PC-9 (cell line): ENCODE measurements at regions not wholly inside any gene's neighbourhood (a gene's known extent, or its start where the extent isn't known, plus 50 kb on each side); places are given as distances from the start of the nearest gene placed in this dataset.

Experiments used
- BruUV-seq: library from RNA; stranded (reverse); fragments of 400-500 nt; replicated peaks from 2 replicates; lab custom pipeline; 2021; lab: Mats Ljungman, UMichigan
- CTCF ChIA-PET: fragments of 300-600 bp; sonication (Branson Sonifier 250); formaldehyde crosslinking; loops from one replicate; lab custom pipeline; 2022; ENCODE audit warnings: antibody characterized with exemption; lab: Charles Lee
- POLR2A ChIA-PET: fragments of 300-600 bp; sonication (Branson Sonifier 250); formaldehyde crosslinking; loops from one replicate; lab custom pipeline; 2022; ENCODE audit warnings: antibody characterized with exemption; ENCODE audit not compliant: unreplicated experiment; lab: Charles Lee
- DNase-seq, 2 experiments: peaks; one replicate each; pipeline versions ENCODE4 v3.0.0 to v3.0.0-alpha.2; 2015 to 2022; ENCODE audit warnings: mixed read lengths in 1 of 2
- H2AFZ ChIP-seq: fragments of 200-600 bp; sonication (generic); 2 replicates; pipeline ENCODE4 v1.8.1; 2017; ENCODE audit warnings: antibody characterized with exemption
- H3F3A ChIP-seq: fragments of 200-600 bp; sonication (generic); 2 replicates; pipeline ENCODE4 v1.8.1; 2017; ENCODE audit warnings: antibody characterized with exemption, mild to moderate bottlenecking, low read depth; ENCODE audit not compliant: insufficient read depth
- H3K27ac ChIP-seq: fragments of 200-600 bp; sonication (generic); 2 replicates; pipeline ENCODE4 v1.6.1; 2016; ENCODE audit warnings: mixed run types
- H3K27me3 ChIP-seq: fragments of 200-600 bp; sonication (generic); 2 replicates; pipeline ENCODE4 v1.6.1; 2016; ENCODE audit warnings: low read depth, mixed run types; ENCODE audit not compliant: insufficient read depth
- H3K36me3 ChIP-seq: fragments of 200-600 bp; sonication (generic); 2 replicates; pipeline ENCODE4 v1.6.1; 2016; ENCODE audit warnings: low read depth, mixed run types
- H3K4me1 ChIP-seq: fragments of 200-600 bp; sonication (generic); replicated peaks from 2 replicates; pipeline ENCODE4 v1.6.1; 2016; ENCODE audit warnings: mixed run types; ENCODE audit not compliant: insufficient read depth
- H3K4me2 ChIP-seq: fragments of 200-600 bp; sonication (generic); 2 replicates; pipeline ENCODE4 v1.6.1; 2017; ENCODE audit warnings: mixed run types
- H3K4me3 ChIP-seq: fragments of 200-600 bp; sonication (generic); 2 replicates; pipeline ENCODE4 v1.6.1; 2016; ENCODE audit warnings: mixed run types
- H3K79me2 ChIP-seq: fragments of 200-600 bp; sonication (generic); 2 replicates; pipeline ENCODE4 v1.6.1; 2017; ENCODE audit warnings: low read depth, mixed run types
- H3K9me2 ChIP-seq: fragments of 200-600 bp; sonication (generic); 2 replicates; pipeline ENCODE4 v1.8.1; 2017; ENCODE audit warnings: mild to moderate bottlenecking; ENCODE audit not compliant: insufficient read depth
- H3K9me3 ChIP-seq: fragments of 200-600 bp; sonication (generic); 2 replicates; pipeline ENCODE4 v1.8.1; 2016; ENCODE audit warnings: low read depth; ENCODE audit not compliant: insufficient read depth
- H4K20me1 ChIP-seq: fragments of 200-600 bp; sonication (generic); 2 replicates; pipeline ENCODE4 v1.8.1; 2017; ENCODE audit not compliant: insufficient read depth
- EZH2 ChIP-seq: fragments of 200-600 bp; sonication (generic); IDR thresholded peaks from 2 replicates; pipeline ENCODE4 v1.8.0; 2017; ENCODE audit warnings: antibody characterized with exemption, low read depth
- intact Hi-C: fragments of 100-400 bp; cut with micrococcal nuclease; formaldehyde crosslinking; loops from one replicate; pipeline ENCODE4 v1.10.0; 2022; ENCODE audit not compliant: unreplicated experiment
- TF ChIP-seq, protein P1 (sequence below): fragments of 200-600 bp; sonication (generic); conservative IDR thresholded peaks from 2 replicates; pipeline ENCODE4 v1.6.1; 2017; ENCODE audit warnings: mixed run types, antibody characterized with exemption, mild to moderate bottlenecking, moderate library complexity

- Histone ChIP-seq H4K20me1 (no peaks in the 10 kb centered on the region), H3K36me3 (peaks cover 12% of the 10 kb centered on the region; the same call in 1 of the 2 replicates), H3K4me1 (peaks cover 47% of the 10 kb centered on the region), H3K27ac (no peak overlapping the region), H3K27me3 (no peaks in the 10 kb centered on the region), H3K9me2 (no peaks in the 10 kb centered on the region), H3F3A (peaks cover 32% of the 10 kb centered on the region; the same call in 1 of the 2 replicates), H3K9me3 (no peaks in the 10 kb centered on the region), H3K4me3 (no peak overlapping the region), H2AFZ (no peak overlapping the region), H3K79me2 (peaks cover 84% of the 10 kb centered on the region), H3K4me2 (no peak overlapping the region)
- BruUV-seq, result no TSS peak
- DNase-seq, result no peak
- ChIA-PET POLR2A (no interaction called here), CTCF (no interaction called here)
- TF ChIP-seq, protein P1, sequence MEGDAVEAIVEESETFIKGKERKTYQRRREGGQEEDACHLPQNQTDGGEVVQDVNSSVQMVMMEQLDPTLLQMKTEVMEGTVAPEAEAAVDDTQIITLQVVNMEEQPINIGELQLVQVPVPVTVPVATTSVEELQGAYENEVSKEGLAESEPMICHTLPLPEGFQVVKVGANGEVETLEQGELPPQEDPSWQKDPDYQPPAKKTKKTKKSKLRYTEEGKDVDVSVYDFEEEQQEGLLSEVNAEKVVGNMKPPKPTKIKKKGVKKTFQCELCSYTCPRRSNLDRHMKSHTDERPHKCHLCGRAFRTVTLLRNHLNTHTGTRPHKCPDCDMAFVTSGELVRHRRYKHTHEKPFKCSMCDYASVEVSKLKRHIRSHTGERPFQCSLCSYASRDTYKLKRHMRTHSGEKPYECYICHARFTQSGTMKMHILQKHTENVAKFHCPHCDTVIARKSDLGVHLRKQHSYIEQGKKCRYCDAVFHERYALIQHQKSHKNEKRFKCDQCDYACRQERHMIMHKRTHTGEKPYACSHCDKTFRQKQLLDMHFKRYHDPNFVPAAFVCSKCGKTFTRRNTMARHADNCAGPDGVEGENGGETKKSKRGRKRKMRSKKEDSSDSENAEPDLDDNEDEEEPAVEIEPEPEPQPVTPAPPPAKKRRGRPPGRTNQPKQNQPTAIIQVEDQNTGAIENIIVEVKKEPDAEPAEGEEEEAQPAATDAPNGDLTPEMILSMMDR, result no peak
- TF ChIP-seq EZH2, result no peak
- intact Hi-C loops, result no loop called here
Measured at GRCh38 chr6:56753811-56754210, 111.1 kb upstream of the DST start.

DNA sequence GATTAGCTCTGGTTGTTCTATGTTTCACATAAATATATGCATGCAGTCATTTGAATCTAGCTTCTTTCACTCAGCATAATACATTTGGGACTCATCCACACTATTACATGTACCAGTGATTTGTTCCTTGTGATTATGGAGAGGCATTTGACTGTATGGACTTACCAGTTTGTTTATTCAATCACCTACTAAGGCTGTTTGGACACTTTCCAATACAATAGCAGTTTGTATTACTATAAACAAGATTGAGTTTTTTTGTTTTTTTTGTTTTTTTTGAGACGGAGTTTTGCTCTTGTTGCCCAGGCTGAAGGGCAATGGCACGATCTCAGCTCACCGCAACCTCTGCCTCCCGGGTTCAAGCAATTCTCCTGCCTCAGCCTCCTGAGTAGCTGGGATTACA is 109.8 kb upstream of the DST start:
- no TSS peak for BruUV-seq
- H3K79me2 ChIP-seq, result peaks cover 84% of the 10 kb centered on the region
- TF ChIP-seq, protein P1, result no peak
- no peak for TF ChIP-seq EZH2
- no peak overlapping the region for H2AFZ ChIP-seq
- ChIA-PET CTCF (interaction anchor here (1.0 kb wide), 1 partner anchor 60 kb away, joined by 3 read pairs; no protein-coding TSS in a partner anchor), POLR2A (no interaction called here)
- no peaks in the 10 kb centered on the region for H4K20me1 ChIP-seq
- no peak overlapping the region for H3K4me2 ChIP-seq
- no peaks in the 10 kb centered on the region for H3K9me2 ChIP-seq
- DNase-seq, result no peak
- H3K27me3 ChIP-seq, result no peaks in the 10 kb centered on the region
- H3K4me1 ChIP-seq, result peaks cover 42% of the 10 kb centered on the region
- H3F3A ChIP-seq, result peaks cover 33% of the 10 kb centered on the region; the same call in 1 of the 2 replicates
- H3K36me3 ChIP-seq, result peaks cover 12% of the 10 kb centered on the region; the same call in 1 of the 2 replicates
- no peak overlapping the region for H3K4me3 ChIP-seq
- no peaks in the 10 kb centered on the region for H3K9me3 ChIP-seq
- H3K27ac ChIP-seq, result no peak overlapping the region
- intact Hi-C loops, result no loop called here

DNA sequence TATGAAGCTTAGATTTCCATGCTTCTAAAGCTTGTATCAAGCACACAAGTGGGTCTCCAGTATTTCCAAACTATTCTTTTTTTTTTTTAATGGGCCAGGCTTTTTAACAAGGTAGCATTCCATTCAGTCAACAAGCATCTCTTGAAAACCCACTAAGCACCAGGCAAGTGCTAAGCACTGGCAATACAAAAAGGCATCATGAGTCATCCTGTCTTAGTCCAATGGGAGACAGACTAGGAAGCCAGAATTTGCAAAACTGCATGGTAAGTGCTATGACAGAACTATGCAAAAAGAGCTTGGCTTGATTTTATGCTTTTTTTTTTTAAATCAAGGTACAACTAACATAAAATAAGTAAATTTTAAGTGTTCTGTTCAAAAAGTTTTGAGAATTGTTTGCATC is 109.3 kb upstream of the DST start:
- no peak overlapping the region for H3K4me2 ChIP-seq
- intact Hi-C loops, result no loop called here
- H3K79me2 ChIP-seq, result peaks cover 84% of the 10 kb centered on the region
- no peak for DNase-seq
- POLR2A ChIA-PET, result interaction anchor here (0.6 to 0.7 kb wide), 2 partner anchors 14 to 51 kb away, joined by 3 to 10 read pairs; no protein-coding TSS in a partner anchor
- CTCF ChIA-PET, result interaction anchor here (1.0 kb wide), 1 partner anchor 59 kb away, joined by 3 read pairs; no protein-coding TSS in a partner anchor
- peaks cover 12% of the 10 kb centered on the region; the same call in 1 of the 2 replicates for H3K36me3 ChIP-seq
- H3K27ac ChIP-seq, result no peak overlapping the region
- H2AFZ ChIP-seq, result no peak overlapping the region
- no peaks in the 10 kb centered on the region for H3K27me3 ChIP-seq
- H3K9me2 ChIP-seq, result no peaks in the 10 kb centered on the region
- TF ChIP-seq, protein P1, result no peak
- TF ChIP-seq EZH2, result no peak
- no peak overlapping the region for H3K4me3 ChIP-seq
- no TSS peak for BruUV-seq
- H3K4me1 ChIP-seq, result peaks cover 37% of the 10 kb centered on the region
- H3F3A ChIP-seq, result peaks cover 29% of the 10 kb centered on the region; the same call in 1 of the 2 replicates
- no peaks in the 10 kb centered on the region for H4K20me1 ChIP-seq
- no peaks in the 10 kb centered on the region for H3K9me3 ChIP-seq
